ENCODE measurements at regions not wholly inside any gene's neighbourhood (a gene's known extent, or its start where the extent isn't known, plus 50 kb on each side); places are given as distances from the start of the nearest gene placed in this dataset.

- no peak overlapping the region for H3K4me2 ChIP-seq (ENCODE audit: low read length)
- no peak overlapping the region for H3K9ac ChIP-seq (ENCODE audit: low read length)
- no peaks in the 10 kb centered on the region for H4K20me1 ChIP-seq (ENCODE audit: insufficient read depth)
- TF ChIP-seq RAD21 (IDR thresholded peaks at IDR 0.05; ENCODE audit: low read depth) (no peak), TCF7L2 (IDR thresholded peaks at IDR 0.05; ENCODE audit: borderline replicate concordance, extremely low read depth, insufficient read depth, insufficient read length) (no peak), SP1 (IDR thresholded peaks at IDR 0.05; ENCODE audit: low read depth) (no peak), YY1 (IDR thresholded peaks at IDR 0.05; ENCODE audit: extremely low read depth, insufficient replicate concordance, low read depth, low read length) (no peak), SRF (IDR thresholded peaks at IDR 0.05; ENCODE audit: low read depth) (no peak), REST (IDR thresholded peaks at IDR 0.05; ENCODE audit: low read depth) (no peak), ZNF274 (IDR thresholded peaks at IDR 0.05; ENCODE audit: low read depth, low read length) (no peak), EGR1 (IDR thresholded peaks at IDR 0.05; ENCODE audit: low read depth) (no peak), POLR2AphosphoS5 (IDR thresholded peaks at IDR 0.05; ENCODE audit: low read depth, low read length) (no peak), EZH2 (IDR thresholded peaks at IDR 0.05) (no peak), CEBPB (IDR thresholded peaks at IDR 0.05; ENCODE audit: low read depth) (no peak), SIN3A (IDR thresholded peaks at IDR 0.05; ENCODE audit: low read depth) (no peak), POLR2A (IDR thresholded peaks at IDR 0.05; ENCODE audit: borderline replicate concordance, extremely low read depth, insufficient read depth, insufficient read length) (no peak)
- TF ChIP-seq, protein P1, sequence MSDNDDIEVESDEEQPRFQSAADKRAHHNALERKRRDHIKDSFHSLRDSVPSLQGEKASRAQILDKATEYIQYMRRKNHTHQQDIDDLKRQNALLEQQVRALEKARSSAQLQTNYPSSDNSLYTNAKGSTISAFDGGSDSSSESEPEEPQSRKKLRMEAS (IDR thresholded peaks at IDR 0.05), result no peak
- TF ChIP-seq, protein P2, sequence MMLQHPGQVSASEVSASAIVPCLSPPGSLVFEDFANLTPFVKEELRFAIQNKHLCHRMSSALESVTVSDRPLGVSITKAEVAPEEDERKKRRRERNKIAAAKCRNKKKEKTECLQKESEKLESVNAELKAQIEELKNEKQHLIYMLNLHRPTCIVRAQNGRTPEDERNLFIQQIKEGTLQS (IDR thresholded peaks at IDR 0.05), result no peak
- ChIA-PET RAD21 (ENCODE audit: low non-redundant PET in 1 of 2, low total read pairs in 2 of 2, uncharacterized antibody in 2 of 2, unreplicated experiment in 2 of 2) (no interaction called here), CTCF (interaction anchor here (1.4 kb wide), 1 partner anchor 9 kb away, joined by 4 read pairs; no protein-coding TSS in a partner anchor), POLR2A (interaction anchor here (1.1 kb wide), 1 partner anchor 10 kb away, joined by 3 read pairs; no protein-coding TSS in a partner anchor)
- ATAC-seq (no peak), DNase-seq (ENCODE audit: low read depth, low spot score) (no peak)
- intact Hi-C loops (cut with micrococcal nuclease), result no loop called here
- H2AFZ ChIP-seq (ENCODE audit: low read depth, low read length, poor library complexity, severe bottlenecking), result no peak overlapping the region
- H3K36me3 ChIP-seq (ENCODE audit: control insufficient read depth in 1 of 2, insufficient read depth in 2 of 2, low read length in 2 of 2), result no peaks in the 10 kb centered on the region
- no peaks in the 10 kb centered on the region for H3K4me1 ChIP-seq (ENCODE audit: control insufficient read depth in 1 of 2, insufficient read depth in 2 of 2, low read length in 2 of 2)
- no peak overlapping the region for H3K27ac ChIP-seq (ENCODE audit: low read depth, low read length)
- no peak overlapping the region for H3K4me3 ChIP-seq (replicated peaks in 1 of 2; ENCODE audit: low read depth in 1 of 2, low read length in 2 of 2)
- no peaks in the 10 kb centered on the region for H3K27me3 ChIP-seq (ENCODE audit: insufficient read depth, low read length)
- no peaks in the 10 kb centered on the region for H3K79me2 ChIP-seq (ENCODE audit: insufficient read depth, low read length)
- no TSS peak for BruUV-seq (replicated peaks)
- H3K9me3 ChIP-seq (ENCODE audit: control insufficient read depth in 1 of 2, insufficient read depth in 1 of 2, low read depth in 1 of 2, low read length in 2 of 2), result no peaks in the 10 kb centered on the region
- H3K9me2 ChIP-seq (ENCODE audit: insufficient read depth), result no peaks in the 10 kb centered on the region
These were observed 126.4 kb upstream of the PCED1B start for GRCh38 chr12:46952880-46953483.
